AG04450 (cell line): ENCODE measurements at regions not wholly inside any gene's neighbourhood (a gene's known extent, or its start where the extent isn't known, plus 50 kb on each side); places are given as distances from the start of the nearest gene placed in this dataset.

Source experiments
- CTCF ChIA-PET: fragments of 300-600, 350-600 bp; formaldehyde crosslinking; extraction: SDS; loops from one replicate; lab custom pipeline; 2022; ENCODE audit warnings: antibody characterized with exemption, inconsistent platforms; lab: Charles Lee
- POLR2A ChIA-PET: fragments of 350-600 bp; formaldehyde crosslinking; extraction: SDS; loops from one replicate; lab custom pipeline; 2021; ENCODE audit warnings: antibody characterized with exemption, inconsistent platforms; lab: Yijun Ruan, JAX
- DNase-seq: peaks from one replicate; pipeline ENCODE4 v3.0.0-alpha.2; 2011; ENCODE audit warnings: low read depth, low spot score
- H3K27ac ChIP-seq: one replicate; pipeline ENCODE4 v1.5.1; 2012; ENCODE audit warnings: low read depth, low read length, control low read depth
- H3K27me3 ChIP-seq: one replicate; pipeline ENCODE4 v1.6.0; 2012; ENCODE audit warnings: low read length; ENCODE audit not compliant: control insufficient read depth, insufficient read depth
- H3K4me3 ChIP-seq: 2 replicates; pipeline ENCODE4 v1.5.1; 2011; ENCODE audit warnings: mild to moderate bottlenecking, low read depth, low read length, control low read depth
- H3K9me3 ChIP-seq: 2 replicates; pipeline ENCODE4 v1.5.1; 2012; ENCODE audit warnings: low read length; ENCODE audit not compliant: control insufficient read depth, insufficient read depth
- CTCF ChIP-seq: IDR thresholded peaks from 2 replicates; pipeline ENCODE4 v1.5.1; 2011; ENCODE audit warnings: low read depth, low read length, control low read depth, inconsistent platforms

GRCh38 chr14:101464310-101464983 lies 96.8 kb upstream of the DIO3 start:
- H3K4me3 ChIP-seq = no peak overlapping the region
- no peak overlapping the region for H3K27ac ChIP-seq
- CTCF ChIA-PET = no interaction called here
- POLR2A ChIA-PET = no interaction called here
- peaks cover 4% of the 10 kb centered on the region for H3K9me3 ChIP-seq
- DNase-seq = no peak
- TF ChIP-seq CTCF = no peak
- peaks cover 19% of the 10 kb centered on the region for H3K27me3 ChIP-seq

- H3K4me3 ChIP-seq = no peak overlapping the region
- H3K9me3 ChIP-seq = peaks cover 9% of the 10 kb centered on the region
- ChIA-PET CTCF (no interaction called here), POLR2A (no interaction called here)
- DNase-seq = no peak
- no peak for TF ChIP-seq CTCF
- H3K27me3 ChIP-seq = peaks cover 14% of the 10 kb centered on the region
- H3K27ac ChIP-seq = no peak overlapping the region
These were observed 96.1 kb upstream of the DIO3 start for GRCh38 chr14:101464984-101465794.

GRCh38 chr14:101465795-101466448 lies 95.4 kb upstream of the DIO3 start:
- Histone ChIP-seq H3K27me3 (peaks cover 10% of the 10 kb centered on the region), H3K27ac (no peak overlapping the region), H3K9me3 (peaks cover 9% of the 10 kb centered on the region), H3K4me3 (no peak overlapping the region)
- TF ChIP-seq CTCF = no peak
- no peak for DNase-seq
- ChIA-PET POLR2A (no interaction called here), CTCF (no interaction called here)

GRCh38 chr14:101466456-101467180 lies 94.7 kb upstream of the DIO3 start:
- Histone ChIP-seq H3K27ac (no peak overlapping the region), H3K9me3 (peaks cover 10% of the 10 kb centered on the region), H3K4me3 (no peak overlapping the region), H3K27me3 (peaks cover 4% of the 10 kb centered on the region)
- TF ChIP-seq CTCF = no peak
- DNase-seq = no peak
- CTCF ChIA-PET = no interaction called here
- POLR2A ChIA-PET = no interaction called here
